Activated T-cell treated with anti-CD3 and anti-CD28 coated beads, Interleukin-2, amount 50 U/mL, for 4 hours (primary cell): ENCODE measurements at regions not wholly inside any gene's neighbourhood (a gene's known extent, or its start where the extent isn't known, plus 50 kb on each side); places are given as distances from the start of the nearest gene placed in this dataset.

Experiments
- ATAC-seq, 2 donors: fragments of 200-7000 bp; cut with Tn5 transposase; one replicate each; pipeline ENCODE4 v1.10.0; 2021
- DNase-seq: peaks from one replicate; pipeline ENCODE4 v3.0.0-alpha.2; 2020
- H3K27me3 Mint-ChIP-seq: one replicate; pipeline ENCODE4 v1.8.0; 2021; ENCODE audit warnings: low read depth, mixed read lengths
- H3K36me3 Mint-ChIP-seq: one replicate; pipeline ENCODE4 v1.8.0; 2022; ENCODE audit warnings: mixed read lengths; ENCODE audit not compliant: insufficient read depth
- H3K4me1 Mint-ChIP-seq: one replicate; pipeline ENCODE4 v1.8.0; 2021; ENCODE audit warnings: low read depth, mixed read lengths
- H3K4me3 Mint-ChIP-seq: one replicate; pipeline ENCODE4 v1.8.0; 2021; ENCODE audit warnings: mild to moderate bottlenecking, moderate library complexity, mixed read lengths
- H3K9me3 Mint-ChIP-seq: one replicate; pipeline ENCODE4 v1.8.0; 2021; ENCODE audit warnings: mixed read lengths

DNA sequence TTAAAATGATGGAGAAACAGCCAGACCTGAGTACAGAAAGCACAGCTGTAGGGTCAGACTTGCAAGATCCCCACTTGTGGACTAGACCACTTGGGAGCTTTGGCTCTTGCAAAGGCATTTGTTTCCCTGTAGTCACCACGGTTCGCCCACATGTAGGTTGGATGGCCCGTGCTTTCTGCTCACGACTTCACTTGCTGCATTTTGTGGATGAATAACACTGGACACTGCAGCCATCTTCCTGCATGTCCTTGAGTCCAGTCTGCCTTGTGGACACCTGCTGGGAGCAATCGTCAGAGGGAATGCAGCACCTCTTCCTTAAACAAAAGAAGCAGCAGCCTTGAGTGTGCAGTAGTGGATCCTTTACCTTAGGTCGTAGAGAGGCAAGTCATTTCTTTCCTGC lies 372.9 kb upstream of the IRX2 start:
- Mint-ChIP-seq H3K9me3 (peaks cover 3% of the 10 kb centered on the region), H3K4me3 (no peak overlapping the region), H3K27me3 (peaks cover 11% of the 10 kb centered on the region), H3K36me3 (no peaks in the 10 kb centered on the region), H3K4me1 (no peaks in the 10 kb centered on the region)
- ATAC-seq, result no peak
- DNase-seq, result no peak

DNA sequence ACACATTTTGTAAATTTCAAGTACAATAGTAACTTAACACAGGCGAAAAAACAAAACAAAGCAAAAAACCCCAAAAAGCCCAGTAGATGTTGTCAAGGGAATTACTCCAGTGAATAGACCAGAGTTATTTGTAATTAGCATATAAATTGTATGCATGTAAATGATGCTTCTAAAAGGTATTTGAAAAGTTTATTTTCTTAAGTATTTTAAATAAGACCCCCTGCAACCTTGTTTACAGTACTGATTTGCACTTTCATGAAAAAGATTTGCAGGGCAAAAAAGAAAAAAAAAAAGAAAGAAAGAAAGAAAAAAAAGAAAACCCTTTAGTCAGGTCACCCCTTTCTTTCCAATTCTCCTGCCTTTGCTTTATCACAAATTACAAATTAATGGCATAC lies 372.3 kb upstream of the IRX2 start:
- Mint-ChIP-seq H3K27me3 (peaks cover 18% of the 10 kb centered on the region), H3K36me3 (no peaks in the 10 kb centered on the region), H3K4me3 (no peak overlapping the region), H3K9me3 (peaks cover 3% of the 10 kb centered on the region), H3K4me1 (no peaks in the 10 kb centered on the region)
- no peak for ATAC-seq
- DNase-seq, result no peak

DNA sequence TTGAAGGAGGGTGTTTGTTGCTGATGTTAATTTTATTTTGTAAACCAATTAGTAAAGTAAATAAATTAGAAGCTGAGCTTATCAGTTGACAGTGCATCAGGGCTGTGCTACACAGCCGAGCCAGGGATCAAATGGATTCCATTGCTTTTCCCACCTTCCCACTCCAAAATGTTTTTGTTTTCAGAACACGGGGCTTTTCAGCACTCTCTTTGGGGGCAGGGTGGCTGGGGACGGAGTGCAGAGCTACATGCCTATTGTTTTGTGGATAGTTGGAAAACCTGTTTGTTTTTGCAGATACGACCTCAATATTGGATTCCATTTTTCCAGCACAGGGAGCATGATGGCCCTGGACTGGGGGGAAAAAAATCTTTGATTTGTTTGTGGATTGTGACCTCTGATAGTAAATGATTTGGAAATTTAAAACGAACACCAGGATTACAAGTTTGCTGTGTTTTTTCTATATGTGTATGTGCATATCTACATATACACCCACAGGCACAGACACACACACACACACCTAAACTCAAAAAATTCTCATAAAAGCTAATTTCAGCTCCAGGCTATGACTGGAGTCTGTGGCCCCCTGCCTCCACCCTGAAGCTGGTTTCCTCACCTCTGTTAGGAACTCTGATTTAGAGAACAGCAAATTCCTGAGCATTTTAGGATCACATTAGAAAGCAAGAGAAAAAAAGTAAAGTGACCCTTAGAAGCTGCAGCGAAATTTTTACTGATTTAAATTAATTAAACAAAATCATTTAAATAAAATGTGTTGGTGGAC lies 371.7 kb upstream of the IRX2 start:
- H3K4me1 Mint-ChIP-seq, result no peaks in the 10 kb centered on the region
- DNase-seq (no peak), ATAC-seq (no peak)
- no peaks in the 10 kb centered on the region for H3K9me3 Mint-ChIP-seq
- no peak overlapping the region for H3K4me3 Mint-ChIP-seq
- no peaks in the 10 kb centered on the region for H3K36me3 Mint-ChIP-seq
- peaks cover 20% of the 10 kb centered on the region for H3K27me3 Mint-ChIP-seq

DNA sequence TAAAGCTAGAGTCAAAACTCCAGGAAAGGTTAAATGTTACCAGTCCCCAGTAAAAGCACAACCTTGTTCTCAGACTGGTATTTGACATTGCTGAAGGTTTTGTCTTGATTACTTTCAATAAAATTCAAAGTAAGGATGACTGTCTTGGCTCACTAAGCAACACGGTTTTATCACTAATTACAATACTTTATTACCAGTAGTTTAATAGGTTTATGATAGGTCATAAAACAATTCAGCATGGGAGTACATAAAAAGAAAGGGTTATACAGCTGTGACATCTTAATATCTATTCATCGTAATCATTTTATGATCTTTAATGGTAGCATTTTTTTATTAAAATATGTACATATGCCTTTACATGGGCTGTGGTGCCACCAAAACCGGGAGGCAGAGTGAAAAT lies 370.7 kb upstream of the IRX2 start:
- no peak for DNase-seq
- Mint-ChIP-seq H3K4me1 (no peaks in the 10 kb centered on the region), H3K4me3 (no peak overlapping the region), H3K9me3 (no peaks in the 10 kb centered on the region), H3K36me3 (no peaks in the 10 kb centered on the region), H3K27me3 (peaks cover 26% of the 10 kb centered on the region)
- ATAC-seq, result no peak

DNA sequence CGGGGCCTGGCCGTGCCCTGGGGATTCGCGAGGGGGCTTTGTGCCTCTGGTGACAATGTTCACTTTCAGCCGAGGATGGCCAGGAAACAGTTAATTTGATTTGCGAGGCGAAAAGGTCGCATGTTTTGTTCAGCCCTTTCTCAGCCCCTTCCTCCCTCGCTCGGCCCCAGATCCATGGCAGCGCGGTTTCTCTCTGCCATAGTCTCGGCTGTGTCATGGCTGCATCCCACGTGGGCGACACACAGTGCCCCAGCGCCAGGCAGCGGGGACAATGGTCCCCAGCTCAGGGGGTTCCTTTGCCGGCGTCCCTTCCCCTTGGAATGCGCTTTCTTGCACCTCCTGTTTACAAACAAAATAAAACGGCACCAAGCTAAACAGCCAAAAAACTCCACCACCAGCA lies 370.3 kb upstream of the IRX2 start:
- H3K9me3 Mint-ChIP-seq, result no peaks in the 10 kb centered on the region
- no peak for DNase-seq
- H3K4me1 Mint-ChIP-seq, result no peaks in the 10 kb centered on the region
- H3K36me3 Mint-ChIP-seq, result no peaks in the 10 kb centered on the region
- ATAC-seq, result no peak
- H3K4me3 Mint-ChIP-seq, result no peak overlapping the region
- peaks cover 29% of the 10 kb centered on the region for H3K27me3 Mint-ChIP-seq

DNA sequence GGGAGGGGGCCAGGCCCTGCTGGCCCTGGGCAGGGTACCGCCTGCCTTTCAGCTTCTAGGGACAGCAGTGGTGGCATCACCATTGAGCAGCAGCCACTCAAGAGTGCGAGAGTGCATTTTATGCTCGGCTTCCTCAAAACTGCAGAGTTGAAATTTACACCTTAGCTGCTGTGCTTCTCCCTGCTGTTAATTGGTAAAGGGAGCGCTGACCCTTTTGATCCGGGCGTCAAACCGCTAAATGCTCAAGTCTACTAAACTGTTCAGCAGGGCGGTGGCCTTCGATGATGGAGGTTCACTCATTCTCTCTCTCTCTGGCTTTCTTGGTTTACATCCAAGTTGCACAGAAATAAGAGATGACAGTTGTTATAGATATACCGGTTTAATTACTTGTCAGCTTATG lies 368.6 kb upstream of the IRX2 start:
- ATAC-seq (no peak), DNase-seq (no peak)
- Mint-ChIP-seq H3K9me3 (no peaks in the 10 kb centered on the region), H3K4me3 (no peak overlapping the region), H3K4me1 (no peaks in the 10 kb centered on the region), H3K36me3 (no peaks in the 10 kb centered on the region), H3K27me3 (peaks cover 40% of the 10 kb centered on the region)

DNA sequence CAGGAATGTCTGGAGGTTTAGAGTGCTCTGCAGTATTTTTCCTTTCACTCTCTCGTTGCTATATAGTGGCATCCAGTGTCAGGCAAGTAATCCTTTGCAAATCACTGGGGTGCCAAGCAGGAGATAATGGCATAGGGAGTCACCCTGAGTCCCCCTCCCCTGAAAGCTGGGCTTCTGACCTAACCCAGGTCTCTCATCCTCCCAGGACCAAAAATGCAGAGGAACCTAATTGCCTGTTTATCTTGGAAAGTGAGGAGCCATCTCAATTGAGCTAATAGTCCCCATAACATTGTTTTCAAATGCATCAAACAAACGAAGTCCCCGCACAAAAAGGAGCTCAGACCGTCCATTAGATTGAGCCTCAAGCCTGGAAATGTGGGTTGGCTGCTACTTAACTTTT lies 368.0 kb upstream of the IRX2 start:
- Mint-ChIP-seq H3K27me3 (peaks cover 41% of the 10 kb centered on the region), H3K9me3 (no peaks in the 10 kb centered on the region), H3K4me3 (no peak overlapping the region), H3K4me1 (no peaks in the 10 kb centered on the region), H3K36me3 (no peaks in the 10 kb centered on the region)
- no peak for DNase-seq
- ATAC-seq, result no peak

DNA sequence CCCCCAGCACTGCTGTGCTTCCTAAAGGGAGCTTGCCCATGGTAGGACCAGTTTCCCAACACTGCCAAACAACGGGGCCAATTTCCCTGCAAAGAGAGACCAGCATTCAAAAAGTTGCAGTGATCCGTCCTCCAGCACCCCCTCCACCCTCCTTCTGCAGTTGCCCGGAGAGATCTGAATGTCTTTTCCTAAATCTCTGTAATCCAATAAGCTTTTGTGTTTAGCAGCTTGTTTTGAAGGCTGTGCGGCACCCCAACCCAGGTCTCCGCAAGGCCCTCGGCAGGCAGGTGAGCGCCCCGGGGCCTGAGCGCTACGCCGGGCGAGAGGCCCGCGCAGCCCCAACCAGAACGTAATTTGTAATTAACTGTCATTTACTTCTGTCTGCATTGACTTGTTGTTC lies 366.9 kb upstream of the IRX2 start:
- H3K27me3 Mint-ChIP-seq, result peaks cover 43% of the 10 kb centered on the region
- no peak overlapping the region for H3K4me3 Mint-ChIP-seq
- DNase-seq, result no peak
- no peaks in the 10 kb centered on the region for H3K9me3 Mint-ChIP-seq
- H3K36me3 Mint-ChIP-seq, result no peaks in the 10 kb centered on the region
- H3K4me1 Mint-ChIP-seq, result no peaks in the 10 kb centered on the region
- ATAC-seq, result no peak

DNA sequence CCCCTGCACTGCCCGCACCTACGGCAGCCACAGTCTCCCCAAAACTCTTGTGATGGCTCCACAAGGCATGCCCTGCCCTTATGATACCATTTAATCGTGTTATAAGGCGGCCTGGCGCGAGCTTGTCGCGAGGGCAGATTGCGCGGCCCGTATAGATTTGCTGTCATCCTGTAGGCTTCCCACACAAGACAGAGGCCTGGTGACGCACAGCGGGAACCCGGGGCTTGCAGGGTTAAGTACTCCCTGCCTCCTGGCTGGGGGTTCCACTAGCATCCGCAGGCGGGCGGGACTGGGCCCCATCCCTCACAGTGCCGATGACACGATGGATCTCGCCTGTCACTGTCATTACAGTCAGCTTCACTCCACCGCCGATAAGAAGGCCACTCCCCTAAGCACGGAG lies 364.9 kb upstream of the IRX2 start:
- H3K4me3 Mint-ChIP-seq, result no peak overlapping the region
- H3K36me3 Mint-ChIP-seq, result no peaks in the 10 kb centered on the region
- DNase-seq (no peak), ATAC-seq (no peak)
- no peaks in the 10 kb centered on the region for H3K9me3 Mint-ChIP-seq
- H3K27me3 Mint-ChIP-seq, result peaks cover 40% of the 10 kb centered on the region
- no peaks in the 10 kb centered on the region for H3K4me1 Mint-ChIP-seq

DNA sequence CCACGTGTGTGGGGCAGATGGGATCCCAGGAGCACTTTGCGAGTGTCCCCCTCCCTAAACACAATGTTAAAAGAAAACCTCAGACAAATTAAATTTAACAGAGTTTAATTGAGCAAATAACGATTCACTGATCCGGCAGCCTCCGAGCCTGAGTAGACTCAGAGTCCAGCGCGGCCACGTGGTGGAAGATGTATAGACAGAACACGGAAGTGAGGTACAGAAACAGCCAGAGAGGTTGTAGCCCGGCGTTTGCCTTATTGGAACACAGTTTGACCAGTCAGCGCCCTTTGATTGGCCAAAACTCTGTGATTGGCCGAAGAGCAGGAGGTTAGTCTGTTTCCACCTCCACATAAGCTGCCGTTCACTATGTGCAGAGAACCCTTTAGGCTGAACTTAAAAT lies 363.0 kb upstream of the IRX2 start:
- ATAC-seq, result no peak
- no peaks in the 10 kb centered on the region for H3K4me1 Mint-ChIP-seq
- H3K9me3 Mint-ChIP-seq, result peaks cover 3% of the 10 kb centered on the region
- peaks cover 33% of the 10 kb centered on the region for H3K27me3 Mint-ChIP-seq
- no peaks in the 10 kb centered on the region for H3K36me3 Mint-ChIP-seq
- DNase-seq, result no peak
- H3K4me3 Mint-ChIP-seq, result no peak overlapping the region

DNA sequence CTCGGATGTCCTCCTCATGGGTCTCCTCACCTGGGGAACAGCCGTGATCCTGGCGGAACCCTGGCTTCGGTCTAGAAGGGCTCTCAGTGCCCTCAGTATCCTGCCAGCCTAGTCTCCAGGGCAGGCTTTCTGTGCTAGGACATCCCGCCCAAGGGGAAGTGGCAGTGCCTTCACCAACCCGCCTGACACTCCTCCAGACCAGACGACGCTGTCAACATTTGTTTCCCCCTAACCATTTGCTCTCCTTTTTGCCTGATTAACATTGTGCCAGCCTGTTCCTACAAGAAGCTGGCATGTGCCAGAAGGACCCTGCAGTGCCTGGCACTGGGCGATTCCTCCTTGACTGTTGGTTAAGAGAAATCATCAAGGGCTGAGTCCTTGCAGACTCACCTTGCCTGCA lies 358.9 kb upstream of the IRX2 start:
- Mint-ChIP-seq H3K36me3 (no peaks in the 10 kb centered on the region), H3K9me3 (peaks cover 3% of the 10 kb centered on the region), H3K4me3 (no peak overlapping the region), H3K4me1 (no peaks in the 10 kb centered on the region), H3K27me3 (peaks cover 9% of the 10 kb centered on the region)
- no peak for ATAC-seq
- no peak for DNase-seq

DNA sequence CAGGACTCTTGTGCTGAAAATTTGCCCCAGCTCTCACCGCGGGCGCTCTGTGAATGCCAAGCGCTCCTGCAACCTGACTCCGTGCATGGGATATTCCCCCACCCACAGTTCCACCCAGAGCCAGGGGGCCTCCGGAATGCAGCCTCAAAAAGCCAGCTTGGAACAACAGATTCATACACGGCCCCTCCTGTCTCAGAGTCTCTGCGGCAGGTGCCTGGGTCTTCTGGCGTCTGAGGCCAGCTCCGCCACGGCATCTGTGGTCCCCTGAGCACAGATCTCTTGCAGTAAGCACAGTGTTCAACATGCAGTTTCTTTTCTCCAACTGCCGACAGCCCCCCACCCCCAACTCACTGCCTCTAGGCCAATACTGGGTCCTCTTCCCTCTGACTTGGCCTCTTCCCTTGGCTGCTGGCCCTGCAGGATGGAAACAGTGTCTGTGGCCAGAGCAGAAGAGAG lies 355.7 kb upstream of the IRX2 start:
- Mint-ChIP-seq H3K4me1 (no peaks in the 10 kb centered on the region), H3K9me3 (peaks cover 3% of the 10 kb centered on the region), H3K36me3 (no peaks in the 10 kb centered on the region), H3K4me3 (no peak overlapping the region), H3K27me3 (peaks cover 22% of the 10 kb centered on the region)
- DNase-seq, result no peak
- no peak for ATAC-seq

DNA sequence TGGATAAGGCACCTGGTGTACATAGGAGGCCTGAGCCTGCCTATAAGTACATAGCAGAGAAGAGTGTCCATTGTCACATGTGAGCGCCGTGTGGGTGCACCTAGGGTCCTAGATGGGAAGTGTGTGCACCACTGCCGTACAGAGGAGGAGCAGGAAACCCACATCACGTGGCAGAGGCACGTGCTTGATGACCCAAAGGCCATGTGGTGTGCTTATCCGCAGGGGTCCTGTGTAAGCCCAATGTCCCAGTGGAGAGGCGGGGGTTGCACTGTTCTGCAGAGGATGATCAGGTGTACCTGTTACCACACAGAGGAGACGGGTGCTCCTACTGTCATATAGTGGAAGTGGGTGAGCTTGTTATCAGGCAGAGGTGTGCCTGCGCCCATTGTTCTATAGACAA lies 354.1 kb upstream of the IRX2 start:
- no peak for DNase-seq
- Mint-ChIP-seq H3K36me3 (no peaks in the 10 kb centered on the region), H3K4me3 (no peak overlapping the region), H3K4me1 (no peaks in the 10 kb centered on the region), H3K9me3 (peaks cover 2% of the 10 kb centered on the region), H3K27me3 (peaks cover 25% of the 10 kb centered on the region)
- no peak for ATAC-seq

DNA sequence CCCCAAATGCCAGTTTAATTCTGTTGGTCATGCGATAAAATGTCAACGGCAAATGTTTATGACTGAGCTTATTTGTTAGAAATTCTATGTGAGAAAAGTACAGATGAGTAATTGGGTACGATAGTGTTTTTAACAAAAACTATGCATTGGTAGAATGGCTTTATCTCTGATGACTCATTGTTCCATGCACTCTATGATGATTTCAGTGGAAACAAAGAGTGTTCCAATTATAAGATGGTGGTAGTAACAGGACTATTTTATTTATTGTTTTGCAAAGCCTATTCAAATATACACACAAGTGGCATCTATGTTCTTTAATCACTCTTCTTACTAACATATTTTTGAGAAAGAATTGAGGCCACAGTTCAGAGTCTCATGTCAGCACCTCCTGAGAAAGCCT lies 353.7 kb upstream of the IRX2 start:
- no peaks in the 10 kb centered on the region for H3K36me3 Mint-ChIP-seq
- DNase-seq (no peak), ATAC-seq (no peak)
- H3K4me1 Mint-ChIP-seq, result no peaks in the 10 kb centered on the region
- H3K27me3 Mint-ChIP-seq, result peaks cover 26% of the 10 kb centered on the region
- H3K4me3 Mint-ChIP-seq, result no peak overlapping the region
- H3K9me3 Mint-ChIP-seq, result no peaks in the 10 kb centered on the region

DNA sequence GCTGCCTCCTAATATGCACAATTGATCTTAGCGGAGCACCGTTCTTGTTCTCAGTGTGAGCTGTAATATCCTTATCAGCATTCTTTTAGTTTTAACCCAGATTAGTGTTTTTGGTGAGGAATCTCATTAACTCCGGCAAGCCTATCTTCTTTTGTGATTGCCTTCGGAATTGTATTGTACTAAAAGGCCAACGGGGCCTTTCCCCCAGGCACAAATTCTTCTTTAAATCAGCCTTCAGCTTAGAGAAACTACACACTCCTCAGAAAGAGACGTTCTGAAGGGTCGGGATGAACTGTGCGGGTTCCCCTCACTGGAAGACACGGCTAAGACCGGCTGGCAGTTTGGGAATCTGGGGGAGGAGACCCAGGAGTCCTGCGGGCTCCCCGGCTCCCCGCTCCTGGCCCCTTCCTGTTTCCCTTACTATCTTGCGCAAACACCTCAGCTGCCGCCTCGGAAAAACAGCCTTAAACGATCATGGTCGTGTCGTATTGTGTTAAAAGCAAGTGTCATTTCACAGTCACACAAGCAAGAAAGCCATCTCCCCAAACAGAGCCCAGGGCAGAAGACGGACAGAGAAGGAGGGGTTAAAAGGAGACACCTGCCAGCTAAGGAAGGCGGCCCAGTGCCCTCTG lies 353.1 kb upstream of the IRX2 start:
- Mint-ChIP-seq H3K9me3 (no peaks in the 10 kb centered on the region), H3K4me1 (no peaks in the 10 kb centered on the region), H3K36me3 (no peaks in the 10 kb centered on the region), H3K27me3 (peaks cover 26% of the 10 kb centered on the region), H3K4me3 (no peak overlapping the region)
- ATAC-seq, result no peak
- no peak for DNase-seq
